ENCODE measurements at regions not wholly inside any gene's neighbourhood (a gene's known extent, or its start where the extent isn't known, plus 50 kb on each side); places are given as distances from the start of the nearest gene placed in this dataset.
"Not testable (repeated sequence)": the region's sequence is repeated elsewhere in the genome, so short reads cannot be mapped to it uniquely, and the experiment has no call there.

GRCh38 chr15:84360902-84361301 is 125.3 kb downstream of the GOLGA6L4 start:
- not testable (repeated sequence) for DNase-seq

DNA sequence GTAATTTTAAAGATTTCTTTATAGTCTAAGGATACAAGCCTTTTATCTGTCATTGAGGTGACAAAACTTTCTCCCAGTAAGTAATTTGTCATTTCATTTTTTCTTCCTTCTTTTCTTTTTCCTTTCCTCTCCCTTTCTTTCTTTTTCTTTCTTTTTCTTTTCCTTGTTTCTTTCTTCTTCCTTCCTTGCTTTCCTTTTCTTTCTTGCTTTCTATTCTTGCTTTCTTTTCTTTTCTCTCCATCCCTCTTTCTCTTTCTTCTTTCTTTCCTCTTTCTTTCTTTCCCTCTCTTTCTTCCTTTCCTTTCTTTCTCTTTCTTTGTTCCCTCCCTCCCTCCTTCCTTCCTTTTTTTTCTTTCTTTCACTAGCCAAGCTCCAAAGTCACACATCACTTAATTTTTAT is 148.8 kb downstream of the GOLGA6L4 start:
- DNase-seq, result not testable (repeated sequence)

DNA sequence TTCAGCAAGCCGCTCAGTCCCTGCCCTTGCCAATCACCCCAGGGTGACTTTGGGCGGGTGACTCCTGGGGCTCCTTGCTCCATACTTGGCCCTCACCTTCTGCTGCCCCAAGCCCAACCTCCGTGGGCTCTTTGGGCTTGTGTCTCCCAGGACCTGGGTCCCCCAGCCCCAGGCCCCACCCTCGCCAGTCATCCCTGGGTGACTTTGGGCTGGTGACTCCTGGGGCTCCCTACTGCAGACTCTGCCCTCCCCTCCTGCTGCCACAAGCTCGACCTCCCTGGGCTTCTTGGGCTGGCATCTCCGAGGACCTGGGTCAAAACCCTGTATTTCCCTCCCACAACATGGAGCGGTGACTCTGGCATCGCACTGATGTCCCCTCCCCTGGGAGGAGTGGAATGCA is 151.5 kb downstream of the GOLGA6L4 start:
- no peak for DNase-seq

DNA sequence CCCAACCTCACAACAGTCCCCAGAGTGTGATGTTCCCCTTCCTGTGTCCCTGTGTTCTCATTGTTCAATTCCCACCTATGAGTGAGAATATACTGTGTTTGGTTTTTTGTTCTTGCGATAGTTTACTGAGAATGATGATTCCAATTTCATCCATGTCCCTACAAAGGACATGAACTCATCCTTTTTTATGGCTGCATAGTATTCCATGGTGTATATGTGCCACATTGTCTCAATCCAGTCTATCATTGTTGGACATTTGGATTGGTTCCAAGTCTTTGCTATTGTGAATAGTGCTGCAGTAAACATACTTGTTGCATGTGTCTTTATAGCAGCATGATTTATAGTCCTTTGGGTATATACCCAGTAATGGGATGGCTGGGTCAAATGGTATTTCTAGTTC is 152.6 kb downstream of the GOLGA6L4 start:
- DNase-seq, result not testable (repeated sequence)

DNA sequence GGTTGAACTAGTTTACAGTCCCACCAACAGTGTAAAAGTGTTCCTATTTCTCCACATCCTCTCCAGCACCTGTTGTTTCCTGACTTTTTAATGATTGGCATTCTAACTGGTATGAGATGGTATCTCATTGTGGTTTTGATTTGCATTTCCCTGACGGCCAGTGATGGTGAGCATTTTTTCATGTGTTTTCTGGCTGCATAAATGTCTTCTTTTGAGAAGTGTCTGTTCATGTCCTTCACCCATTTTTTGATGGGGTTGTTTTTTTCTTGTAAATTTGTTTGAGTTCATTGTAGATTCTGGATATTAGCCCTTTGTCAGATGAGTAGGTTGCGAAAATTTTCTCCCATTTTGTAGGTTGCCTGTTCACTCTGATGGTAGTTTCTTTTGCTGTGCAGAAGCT is 153.1 kb downstream of the GOLGA6L4 start:
- not testable (repeated sequence) for DNase-seq

- not testable (repeated sequence) for DNase-seq
These were observed 154.8 kb downstream of the GOLGA6L4 start for GRCh38 chr15:84390324-84390723.

- no peak for DNase-seq
These were observed 155.6 kb downstream of the GOLGA6L4 start for GRCh38 chr15:84391191-84391590.

GRCh38 chr15:84392020-84392419 is 156.4 kb downstream of the GOLGA6L4 start:
- DNase-seq, result not testable (repeated sequence)

DNA sequence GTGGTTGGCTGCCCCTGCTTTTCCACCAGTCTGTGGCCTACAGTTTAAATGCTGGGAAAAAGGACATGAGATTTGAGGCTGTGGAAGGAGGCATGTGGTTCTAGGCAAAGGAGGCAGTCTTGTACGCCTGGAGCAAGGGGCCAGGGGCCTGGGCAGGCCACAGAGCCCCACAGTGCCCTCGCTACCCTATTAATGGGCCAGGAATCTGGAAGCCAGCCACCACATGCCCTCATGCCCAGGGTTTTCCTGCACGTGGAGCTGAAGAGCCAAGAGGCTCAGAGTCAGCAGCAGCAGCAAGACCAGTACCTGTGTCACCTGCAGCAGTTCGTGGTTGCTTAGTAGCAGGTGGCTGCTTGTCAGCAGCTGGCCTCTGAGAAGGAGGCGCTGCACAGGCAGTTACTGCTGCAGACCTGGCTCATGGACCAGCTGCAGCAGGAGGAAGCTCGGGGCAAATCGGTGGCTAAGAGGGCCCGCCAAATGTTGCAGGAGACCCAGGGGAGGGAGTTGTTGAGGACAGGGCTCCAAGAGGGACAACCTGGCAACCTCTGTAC is 157.9 kb downstream of the GOLGA6L4 start:
- DNase-seq, result peak; percentile 65

DNA sequence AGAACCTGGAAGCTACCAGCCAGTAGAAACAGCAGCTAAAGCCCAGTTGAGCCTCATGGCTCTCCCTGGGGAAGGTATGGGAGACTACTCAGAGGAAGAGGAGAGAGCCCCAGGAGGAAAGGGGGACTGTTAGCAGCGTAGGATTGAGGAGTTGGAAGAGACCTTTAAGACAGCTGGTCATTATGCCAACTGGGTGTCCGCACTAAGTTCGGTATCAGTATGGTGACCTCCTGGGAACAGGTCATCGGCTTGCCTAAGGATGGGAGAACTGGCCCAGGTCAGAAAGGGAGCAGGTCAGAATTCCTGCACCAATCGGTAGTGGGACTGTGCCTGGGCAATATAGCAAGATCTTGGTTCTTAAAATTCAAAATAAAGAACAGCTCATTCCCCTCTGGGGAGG is 158.4 kb downstream of the GOLGA6L4 start:
- not testable (repeated sequence) for DNase-seq

- not testable (repeated sequence) for DNase-seq
These were observed 159.8 kb downstream of the GOLGA6L4 start for GRCh38 chr15:84395384-84395783.

DNA sequence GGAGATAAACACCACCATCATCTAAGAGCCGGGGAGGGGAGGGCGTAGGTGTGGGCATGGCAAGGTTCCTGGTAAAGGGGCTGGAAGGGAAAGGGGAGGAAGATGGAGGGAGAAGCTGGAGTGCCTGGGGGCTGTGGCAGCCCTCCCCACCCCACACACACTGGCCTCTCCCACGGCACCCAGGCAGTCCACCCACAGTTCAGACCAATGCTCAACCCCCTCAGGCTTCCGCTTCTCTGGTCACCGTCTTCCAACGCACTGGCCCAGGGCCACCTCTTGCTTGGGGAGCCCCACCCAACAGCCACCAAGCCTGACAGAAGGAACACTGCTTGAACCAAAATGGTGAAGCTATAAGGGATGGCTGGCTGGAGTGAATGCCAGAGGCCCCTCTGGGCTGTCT is 160.3 kb downstream of the GOLGA6L4 start:
- not testable (repeated sequence) for DNase-seq

GRCh38 chr15:84397066-84397465 is 161.5 kb downstream of the GOLGA6L4 start:
- DNase-seq, result not testable (repeated sequence)

DNA sequence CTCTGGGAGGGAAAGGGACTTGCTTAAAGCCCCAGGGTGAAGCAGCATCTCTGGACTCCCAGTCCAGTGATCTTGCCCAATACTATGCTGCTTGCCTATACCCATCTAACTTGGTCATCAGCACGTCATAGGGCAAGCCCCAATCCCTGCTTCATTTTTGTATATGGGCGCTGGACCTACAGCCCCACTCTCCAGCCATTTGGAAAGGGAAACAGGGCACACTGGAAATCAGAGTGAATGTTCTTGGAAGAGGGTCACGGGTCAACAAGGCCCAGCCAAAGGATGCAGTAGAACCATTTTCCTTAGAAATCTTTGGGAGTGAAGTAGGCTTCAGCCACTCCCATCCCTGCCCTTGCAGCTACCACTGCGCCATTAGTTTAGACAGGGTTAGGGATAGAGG is 162.5 kb downstream of the GOLGA6L4 start:
- not testable (repeated sequence) for DNase-seq

DNA sequence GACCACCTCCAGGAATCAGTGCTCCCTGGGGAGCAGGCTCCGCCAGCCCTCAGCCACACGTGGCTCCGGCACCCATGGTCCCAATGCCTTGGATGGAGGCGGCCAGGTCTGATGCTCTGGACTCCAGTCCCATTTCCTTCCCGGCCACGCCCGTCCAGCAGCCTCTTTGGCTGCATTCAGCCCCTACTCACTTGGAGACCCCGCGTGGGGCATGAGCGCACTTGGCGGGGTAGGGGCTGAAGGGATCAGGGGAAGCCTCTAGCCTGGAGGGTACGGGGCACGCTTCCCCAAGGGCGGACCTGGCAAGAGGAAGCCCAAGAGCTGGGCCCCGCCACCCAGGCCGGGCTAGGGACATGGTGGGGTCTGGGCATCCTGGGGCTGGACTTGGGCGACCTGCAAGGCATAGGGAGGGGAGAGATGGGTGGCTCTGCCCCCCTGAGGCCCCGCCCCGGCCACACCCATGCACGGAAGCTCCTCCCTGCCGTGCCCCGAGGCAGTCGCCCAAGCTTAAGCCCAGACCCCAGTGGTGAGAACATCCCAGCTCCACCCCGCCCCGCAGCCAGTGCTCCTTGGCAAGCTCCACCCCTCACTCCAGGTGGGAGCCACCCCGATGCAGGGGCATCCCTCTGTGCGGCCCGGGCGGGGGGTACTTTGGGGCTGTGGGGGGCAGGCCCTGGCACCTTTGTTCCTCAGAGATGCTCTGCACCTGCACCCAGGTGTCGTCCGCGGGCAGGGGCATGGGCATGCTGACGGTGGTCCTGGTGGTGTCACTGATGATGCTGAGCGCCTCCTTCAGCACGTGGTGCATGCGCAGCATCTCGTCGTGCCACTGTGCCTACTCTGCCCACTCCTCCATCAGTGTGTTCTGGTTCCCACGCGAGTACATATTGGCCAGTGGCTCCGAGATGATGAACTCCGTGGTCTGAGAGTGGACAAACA is 163.5 kb downstream of the GOLGA6L4 start:
- DNase-seq, result no peak

DNA sequence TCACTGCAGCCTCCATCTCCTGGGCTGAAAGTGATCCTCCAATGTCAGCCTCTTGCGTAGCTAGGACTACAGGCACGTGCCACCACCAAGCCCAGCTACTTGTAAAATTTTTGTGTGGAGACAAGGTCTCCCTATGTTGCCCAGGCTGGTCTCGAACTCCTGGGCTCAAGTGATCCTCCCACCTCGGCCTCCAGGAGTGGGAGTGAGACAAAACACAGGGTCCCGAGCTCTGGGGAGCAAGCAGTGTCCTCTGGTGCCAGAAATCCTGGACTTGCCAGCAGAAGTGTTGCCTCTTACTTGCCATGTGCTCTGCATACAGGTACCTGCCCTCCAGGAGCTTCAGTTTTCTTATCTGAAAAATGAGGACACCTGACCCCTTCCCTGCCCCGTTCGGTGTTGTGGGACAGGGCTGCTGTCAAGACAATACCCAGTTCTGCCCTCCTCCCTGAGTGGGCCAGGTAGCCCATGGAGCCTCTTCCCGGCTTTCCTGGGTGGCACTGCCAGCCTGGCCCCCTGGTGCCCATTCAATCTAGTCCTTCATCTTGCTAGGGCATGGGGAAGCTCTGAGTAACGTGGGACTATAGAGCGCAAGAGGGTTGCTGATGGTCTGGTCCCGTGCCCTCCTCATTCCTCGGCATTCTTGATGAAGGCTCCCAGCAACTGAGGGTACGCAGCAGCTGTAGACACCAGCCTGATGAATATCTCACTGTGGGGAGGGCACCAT is 164.6 kb downstream of the GOLGA6L4 start:
- no peak for DNase-seq

DNA sequence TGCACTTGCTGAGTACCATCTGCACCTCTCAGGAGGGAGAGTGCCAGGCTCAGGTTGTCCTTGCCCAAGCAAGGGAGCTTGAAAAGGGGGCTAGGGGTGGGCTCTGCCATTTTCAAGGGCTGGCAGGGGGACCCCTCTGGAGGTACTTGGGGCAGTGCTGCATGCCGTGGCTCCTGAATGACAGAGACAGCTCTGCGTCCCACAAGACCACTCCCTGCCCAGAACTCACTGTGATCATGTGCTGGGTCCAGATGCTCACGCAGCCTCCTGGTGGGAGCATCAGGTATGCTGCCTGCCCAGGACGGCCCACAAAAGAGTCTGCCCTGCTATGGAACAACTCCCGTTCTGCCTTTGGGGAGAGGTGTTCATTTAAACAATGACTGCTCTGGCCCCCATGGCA is 165.2 kb downstream of the GOLGA6L4 start:
- no peak for DNase-seq

GRCh38 chr15:84401461-84401860 is 165.9 kb downstream of the GOLGA6L4 start:
- not testable (repeated sequence) for DNase-seq

DNA sequence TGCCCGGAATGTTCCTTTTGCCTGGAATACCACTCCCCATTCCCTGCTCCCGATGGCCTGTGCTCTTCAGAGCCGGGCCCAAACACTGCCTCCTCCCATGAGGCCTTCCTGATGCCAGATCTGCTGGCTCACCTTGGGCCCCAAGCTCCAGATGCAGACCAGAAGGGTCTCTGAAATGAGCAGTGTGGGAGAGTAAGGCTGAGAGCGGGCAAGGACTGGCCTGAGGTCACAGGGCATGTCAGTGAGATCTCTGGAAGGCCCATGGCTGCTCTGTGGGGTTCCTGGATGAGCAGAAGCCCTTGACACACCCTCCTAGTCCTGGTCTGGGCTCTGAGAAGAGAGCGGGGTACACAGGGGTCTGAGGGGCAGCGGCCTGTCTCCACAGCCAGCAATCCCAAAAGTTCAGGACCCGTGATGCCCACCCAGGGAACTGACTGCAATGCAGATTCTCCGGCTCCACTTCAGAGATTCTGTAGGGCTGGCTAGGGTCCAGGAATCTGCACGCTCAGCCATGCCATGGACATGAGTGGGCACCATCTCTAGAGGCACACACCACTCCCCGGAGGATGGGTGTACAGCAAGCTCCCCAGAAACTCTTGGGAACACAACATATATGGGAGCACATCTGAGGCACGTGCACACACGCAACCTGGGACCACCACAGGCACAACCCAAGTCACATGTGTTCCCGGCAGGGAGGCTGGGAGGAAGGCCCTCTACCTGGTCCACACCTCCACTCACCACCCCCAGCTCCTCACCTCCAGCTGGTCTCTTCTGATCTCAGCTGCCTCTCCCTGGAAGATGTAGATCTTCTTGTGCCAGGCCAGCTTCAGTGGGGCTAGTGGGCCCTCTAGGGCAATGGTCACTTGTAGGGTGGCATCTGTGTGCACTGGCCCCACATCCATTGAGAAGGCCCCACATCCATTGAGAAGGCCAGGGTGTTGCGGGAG is 166.6 kb downstream of the GOLGA6L4 start:
- not testable (repeated sequence) for DNase-seq

- no peak for DNase-seq
These were observed 167.5 kb downstream of the GOLGA6L4 start for GRCh38 chr15:84402856-84403608.

DNA sequence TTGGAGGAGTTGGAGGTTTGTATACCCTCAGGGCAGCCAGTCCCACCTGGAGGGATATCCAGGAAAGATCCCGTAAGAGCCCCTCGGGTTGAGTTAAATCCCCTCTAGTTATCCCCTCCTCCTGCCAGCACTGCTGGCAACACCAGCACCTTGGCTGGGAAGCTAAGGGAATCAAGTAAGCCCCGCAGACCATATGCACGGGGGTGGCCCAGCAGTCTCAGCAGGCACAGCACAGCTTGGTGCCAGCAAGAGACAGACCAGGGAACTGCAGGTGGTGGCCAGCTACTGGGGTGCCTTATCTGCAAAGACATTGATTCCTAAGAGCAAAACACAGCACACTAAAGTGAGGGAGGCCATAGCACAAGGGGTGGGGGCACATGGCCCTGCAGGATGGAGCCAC is 173.8 kb downstream of the GOLGA6L4 start:
- not testable (repeated sequence) for DNase-seq

Data from NCI-H510A (cell line).